Erythroblast (primary cell): ENCODE measurements at regions not wholly inside any gene's neighbourhood (a gene's known extent, or its start where the extent isn't known, plus 50 kb on each side); places are given as distances from the start of the nearest gene placed in this dataset.

Experiments used
- DNase-seq, 2 experiments: peaks; one replicate each; lab custom pipeline; 2025; lab: John Stamatoyannopoulos, UW
- GATA1 ChIP-seq: IDR thresholded peaks from 2 replicates; pipeline ENCODE4 v1.6.1; 2011; ENCODE audit warnings: low read depth, mild to moderate bottlenecking, control low read depth, low read length, moderate library complexity
- POLR2A ChIP-seq: IDR thresholded peaks from 2 replicates; pipeline ENCODE4 v1.6.1; 2011; ENCODE audit warnings: mild to moderate bottlenecking, low read length

DNA sequence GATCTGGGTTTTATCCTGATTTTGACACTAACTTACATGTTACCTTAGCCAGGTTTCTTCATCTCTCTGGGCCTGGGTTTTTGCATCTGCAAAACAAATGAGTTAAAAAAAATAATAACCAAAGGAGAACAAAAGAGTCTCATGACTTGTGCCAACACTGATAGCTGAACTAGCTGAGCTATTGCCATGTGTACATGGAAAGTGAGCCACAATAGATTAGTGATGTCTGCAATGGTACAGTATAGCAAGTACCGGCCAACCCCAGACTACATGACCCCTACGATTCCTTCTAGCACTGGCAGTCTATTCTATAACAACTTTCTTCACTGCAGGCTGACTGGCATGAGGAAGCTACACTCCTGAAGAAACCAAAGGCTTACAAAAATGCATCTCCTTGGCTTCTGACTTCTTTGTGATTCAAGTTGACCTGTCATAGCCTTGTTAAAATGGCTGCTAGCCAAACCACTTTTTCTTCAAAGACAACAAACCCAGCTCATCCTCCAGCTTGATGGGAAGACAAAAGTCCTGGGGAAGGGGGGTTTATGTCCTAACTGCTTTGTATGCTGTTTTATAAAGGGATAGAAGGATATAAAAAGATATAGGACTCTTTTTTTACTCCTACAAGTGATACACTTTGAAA, 123.7 kb downstream of the DAD1 start:
- no peak for DNase-seq
- TF ChIP-seq POLR2A (no peak), GATA1 (no peak)

DNA sequence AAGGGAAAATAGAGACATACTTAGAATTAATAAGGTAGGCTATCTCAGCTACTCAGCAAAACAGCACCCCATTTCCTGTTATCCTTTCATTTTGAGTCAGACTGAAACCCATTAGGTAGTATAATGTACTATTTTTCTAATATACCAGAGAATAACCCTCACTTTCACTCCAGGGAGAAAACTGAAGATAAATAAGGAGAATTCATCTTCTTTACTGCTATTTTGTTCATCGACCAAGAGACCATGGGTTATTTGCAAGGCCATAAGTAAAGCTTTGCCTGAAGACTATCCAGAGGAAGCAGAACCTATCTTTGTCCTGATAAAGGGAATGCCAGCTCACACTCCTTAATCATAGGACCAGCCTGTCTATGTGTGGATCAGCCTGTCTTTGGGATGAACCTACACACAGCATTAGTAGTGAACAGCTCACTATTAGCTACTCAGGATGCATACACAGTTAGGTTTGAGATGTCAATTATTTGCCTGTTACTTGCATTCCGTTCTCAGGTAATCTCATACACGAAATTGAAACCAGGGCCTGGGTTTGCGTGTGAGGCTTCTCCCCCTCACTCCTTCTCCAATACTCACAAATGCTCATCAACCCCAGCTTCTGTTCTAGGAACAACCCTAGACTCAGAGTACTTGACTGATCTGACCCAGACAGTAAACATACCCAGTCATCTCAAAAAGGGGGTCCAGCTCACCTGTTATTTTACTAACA, 124.4 kb downstream of the DAD1 start:
- no peak for TF ChIP-seq GATA1
- no peak for TF ChIP-seq POLR2A
- DNase-seq, result no peak

GRCh38 chr14:22463763-22464173, 125.3 kb downstream of the DAD1 start:
- no peak for DNase-seq
- TF ChIP-seq POLR2A (no peak), GATA1 (no peak)

DNA sequence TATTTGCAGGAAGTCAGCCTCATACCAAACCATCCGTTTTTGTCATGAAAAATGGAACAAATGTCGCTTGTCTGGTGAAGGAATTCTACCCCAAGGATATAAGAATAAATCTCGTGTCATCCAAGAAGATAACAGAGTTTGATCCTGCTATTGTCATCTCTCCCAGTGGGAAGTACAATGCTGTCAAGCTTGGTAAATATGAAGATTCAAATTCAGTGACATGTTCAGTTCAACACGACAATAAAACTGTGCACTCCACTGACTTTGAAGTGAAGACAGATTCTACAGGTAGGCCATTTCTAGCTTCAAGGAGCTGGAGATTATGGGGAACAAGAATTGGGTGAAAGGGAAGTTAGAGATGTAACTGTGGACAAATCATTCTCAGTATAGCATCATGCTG, 126.1 kb downstream of the DAD1 start:
- TF ChIP-seq GATA1 (no peak), POLR2A (no peak)

DNA sequence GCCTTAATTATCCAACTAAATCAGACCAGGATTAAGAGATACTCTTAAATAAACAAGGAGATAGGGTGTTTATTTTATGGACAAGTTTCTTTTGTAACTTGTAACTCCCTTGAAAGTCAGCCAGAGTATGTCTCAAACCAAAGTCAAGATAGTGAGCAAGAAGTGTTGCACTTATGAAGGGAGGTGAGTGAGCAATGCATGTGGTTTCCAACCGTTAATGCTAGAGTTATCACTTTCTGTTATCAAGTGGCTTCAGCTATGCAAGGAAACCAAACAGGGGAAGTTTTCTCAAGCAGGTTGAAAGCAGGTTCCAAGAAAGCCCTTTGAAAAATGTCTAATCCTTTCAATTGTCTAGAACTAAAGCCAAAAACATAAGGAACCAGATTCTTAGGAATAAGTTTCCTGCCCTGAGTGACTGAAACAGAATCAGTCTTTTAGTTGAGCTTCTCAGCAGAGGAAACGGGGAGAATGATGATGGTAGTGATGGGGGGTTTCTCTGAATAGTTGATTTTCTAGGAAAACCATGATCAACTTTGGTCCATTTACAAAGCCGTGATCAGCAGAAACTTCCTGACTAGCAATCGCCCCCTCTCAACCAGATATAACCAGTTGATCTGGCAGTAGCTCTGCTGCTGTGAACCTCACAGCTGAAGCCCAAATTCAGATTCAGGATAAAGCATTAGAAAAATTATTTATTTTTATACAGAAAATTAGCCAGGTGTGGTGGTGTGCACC, 128.4 kb downstream of the DAD1 start:
- no peak for TF ChIP-seq GATA1
- TF ChIP-seq POLR2A, result peak; percentile 33
- peak; percentile 23 to 48 for DNase-seq

More for the DNA sequence above, 126.1 kb downstream of the DAD1 start:
- DNase-seq, result no peak

- DNase-seq, result no peak
Observed at GRCh38 chr14:22458737-22459136, 130.3 kb downstream of the DAD1 start.

DNA sequence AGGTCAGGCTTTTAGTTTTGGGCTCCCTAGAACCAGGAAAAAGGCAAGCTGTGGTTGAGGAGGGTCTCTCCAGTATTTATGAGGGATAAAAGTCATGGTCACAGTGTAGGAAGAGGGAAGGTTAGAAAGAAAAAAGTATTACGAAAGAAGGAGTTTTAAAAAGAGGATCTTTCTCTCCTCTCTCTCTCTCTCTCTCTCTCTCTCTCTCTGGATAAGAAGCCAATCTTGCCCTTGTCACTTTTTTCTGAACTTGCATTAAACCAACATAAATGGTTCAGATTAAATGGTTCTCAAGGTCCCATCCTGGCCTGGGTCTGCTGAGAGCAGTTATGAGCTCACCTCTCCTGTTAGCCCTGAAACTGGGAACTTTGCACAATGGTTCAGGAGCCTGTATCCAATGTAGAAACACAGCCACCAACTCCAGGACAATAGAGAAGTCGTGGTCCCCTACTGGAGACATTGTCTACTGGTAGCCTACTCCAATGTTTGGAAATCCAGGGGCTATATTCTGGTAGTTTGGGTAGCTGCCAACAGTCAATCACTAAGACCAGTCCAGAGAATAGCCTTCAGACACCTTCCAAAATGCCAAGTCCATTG, 131.9 kb downstream of the DAD1 start:
- no peak for TF ChIP-seq GATA1
- TF ChIP-seq POLR2A, result no peak
- DNase-seq, result no peak

More at GRCh38 chr14:22458737-22459136, 130.3 kb downstream of the DAD1 start:
- TF ChIP-seq POLR2A, result no peak
- no peak for TF ChIP-seq GATA1

DNA sequence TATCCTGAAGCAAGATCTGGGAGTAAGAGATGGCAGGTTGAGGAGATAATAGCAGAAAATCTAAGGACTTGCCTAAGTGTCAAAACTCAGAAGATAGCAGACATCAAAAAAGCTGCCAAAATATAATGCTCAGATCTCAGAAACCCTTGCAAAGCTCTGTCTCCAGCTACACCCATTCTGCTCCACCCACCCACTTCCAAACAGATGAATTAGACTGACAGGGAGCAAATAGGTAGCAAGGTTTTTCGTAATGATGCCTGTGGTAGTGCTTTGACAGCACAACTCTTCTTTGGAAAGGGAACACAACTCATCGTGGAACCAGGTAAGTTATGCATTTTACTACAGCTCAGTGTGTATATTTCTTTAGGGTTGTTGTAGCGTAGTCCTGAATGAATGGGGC, 132.6 kb downstream of the DAD1 start:
- no peak for TF ChIP-seq POLR2A
- TF ChIP-seq GATA1, result no peak
- no peak for DNase-seq

GRCh38 chr14:22452330-22452729, 136.7 kb downstream of the DAD1 start:
- no peak for DNase-seq
- TF ChIP-seq GATA1 (no peak), POLR2A (no peak)

GRCh38 chr14:22450266-22450665, 138.8 kb downstream of the DAD1 start:
- no peak for DNase-seq
- TF ChIP-seq GATA1 (no peak), POLR2A (no peak)

DNA sequence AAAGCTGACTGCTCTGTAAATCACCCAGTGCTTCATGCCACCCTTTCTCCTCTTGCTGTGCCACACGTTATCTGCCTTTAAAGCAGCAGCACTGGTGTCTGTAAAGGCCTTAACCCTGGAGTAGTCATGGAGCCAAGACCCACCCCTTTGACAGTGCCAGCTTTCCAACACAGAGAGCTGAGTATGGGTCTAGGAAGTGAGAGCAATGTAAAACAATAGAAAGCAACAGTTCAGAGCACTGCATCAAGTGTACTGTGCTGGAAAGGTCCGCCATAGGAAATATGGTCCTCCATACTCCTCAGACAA, 139.5 kb downstream of the DAD1 start:
- no peak for DNase-seq
- TF ChIP-seq POLR2A (no peak), GATA1 (no peak)

GRCh38 chr14:22448905-22449599, 140.0 kb downstream of the DAD1 start:
- DNase-seq, result no peak
- TF ChIP-seq GATA1, result no peak
- TF ChIP-seq POLR2A, result no peak

DNA sequence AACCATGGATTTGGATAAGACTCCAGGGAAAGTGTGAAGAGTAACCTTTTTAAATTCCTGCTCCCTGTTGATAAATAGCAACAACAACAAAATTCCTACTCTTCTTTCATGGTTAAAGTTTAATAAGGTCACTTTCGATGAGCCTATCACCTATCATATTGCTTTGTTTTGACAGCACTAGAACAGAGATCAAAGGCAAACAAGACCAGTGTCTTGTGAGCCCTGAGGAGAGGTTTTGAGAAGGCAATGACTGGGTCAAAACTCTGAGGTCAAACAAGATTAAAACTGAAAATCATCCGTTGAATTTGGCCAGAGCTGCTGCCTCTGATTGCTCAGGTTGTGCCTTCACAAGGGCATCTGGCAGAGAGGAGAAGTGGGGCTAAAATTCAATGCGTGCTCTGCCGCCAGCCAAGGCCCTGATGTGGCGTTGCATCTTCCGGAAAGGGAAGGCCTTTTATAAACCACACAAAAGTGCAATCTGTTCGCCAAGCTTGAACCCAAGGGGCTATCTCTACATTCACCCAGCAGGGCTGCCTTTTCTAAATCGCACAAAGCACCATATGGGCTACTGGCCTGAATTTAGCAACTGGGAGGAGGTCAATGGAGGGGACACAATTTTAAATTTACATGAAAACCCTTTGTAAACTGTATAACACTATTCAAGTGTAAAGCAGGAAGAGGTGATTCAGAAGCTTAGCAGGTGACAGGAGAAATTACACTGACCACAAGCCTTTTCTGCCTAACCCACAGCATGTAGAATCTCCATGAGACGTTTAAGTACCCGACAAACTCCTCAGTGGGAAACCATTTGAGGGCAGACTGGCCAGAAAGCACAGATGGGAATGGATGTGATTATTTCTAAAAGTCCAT, 140.8 kb downstream of the DAD1 start:
- no peak for DNase-seq
- TF ChIP-seq POLR2A (no peak), GATA1 (no peak)

DNA sequence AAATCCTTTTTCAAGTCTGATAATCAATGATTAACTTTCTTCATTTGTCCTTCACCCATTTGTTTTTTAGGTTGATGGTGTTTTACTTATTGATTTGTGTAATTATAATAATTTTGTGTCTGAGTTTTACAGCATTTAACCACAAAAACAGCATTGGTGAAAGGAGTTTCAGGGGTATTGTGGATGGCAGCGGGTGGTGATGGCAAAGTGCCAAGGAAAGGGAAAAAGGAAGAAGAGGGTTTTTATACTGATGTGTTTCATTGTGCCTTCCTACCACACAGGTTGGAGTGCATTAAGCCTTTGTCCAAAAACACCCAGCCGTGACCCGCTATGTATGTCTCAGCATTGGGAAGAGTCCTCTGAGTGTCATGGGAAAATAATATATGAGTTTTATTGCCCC, 150.3 kb downstream of the DAD1 start:
- no peak for DNase-seq
- no peak for TF ChIP-seq GATA1
- TF ChIP-seq POLR2A, result no peak
